ENCODE measurements at regions not wholly inside any gene's neighbourhood (a gene's known extent, or its start where the extent isn't known, plus 50 kb on each side); places are given as distances from the start of the nearest gene placed in this dataset.

DNA sequence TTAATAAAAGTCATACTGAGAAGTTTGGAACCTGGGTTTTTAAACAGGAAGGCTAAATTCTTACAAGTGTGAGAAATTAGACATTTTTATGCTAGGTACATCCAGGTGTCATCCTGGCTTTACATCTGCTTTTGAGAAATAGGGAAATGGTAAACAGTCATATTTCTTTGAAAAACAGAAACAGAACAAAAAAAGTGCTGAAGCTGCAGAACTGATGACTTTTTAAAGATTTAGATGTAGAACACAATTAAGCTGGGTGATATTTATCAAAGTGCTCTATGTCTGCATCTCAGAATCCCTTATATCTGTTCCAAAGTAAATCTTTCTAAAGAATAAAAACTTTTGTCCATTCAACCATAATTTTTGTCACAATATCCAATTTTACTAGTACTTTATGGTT lies 282.9 kb upstream of the ATXN7L3B start:
- TF ChIP-seq, protein P1, sequence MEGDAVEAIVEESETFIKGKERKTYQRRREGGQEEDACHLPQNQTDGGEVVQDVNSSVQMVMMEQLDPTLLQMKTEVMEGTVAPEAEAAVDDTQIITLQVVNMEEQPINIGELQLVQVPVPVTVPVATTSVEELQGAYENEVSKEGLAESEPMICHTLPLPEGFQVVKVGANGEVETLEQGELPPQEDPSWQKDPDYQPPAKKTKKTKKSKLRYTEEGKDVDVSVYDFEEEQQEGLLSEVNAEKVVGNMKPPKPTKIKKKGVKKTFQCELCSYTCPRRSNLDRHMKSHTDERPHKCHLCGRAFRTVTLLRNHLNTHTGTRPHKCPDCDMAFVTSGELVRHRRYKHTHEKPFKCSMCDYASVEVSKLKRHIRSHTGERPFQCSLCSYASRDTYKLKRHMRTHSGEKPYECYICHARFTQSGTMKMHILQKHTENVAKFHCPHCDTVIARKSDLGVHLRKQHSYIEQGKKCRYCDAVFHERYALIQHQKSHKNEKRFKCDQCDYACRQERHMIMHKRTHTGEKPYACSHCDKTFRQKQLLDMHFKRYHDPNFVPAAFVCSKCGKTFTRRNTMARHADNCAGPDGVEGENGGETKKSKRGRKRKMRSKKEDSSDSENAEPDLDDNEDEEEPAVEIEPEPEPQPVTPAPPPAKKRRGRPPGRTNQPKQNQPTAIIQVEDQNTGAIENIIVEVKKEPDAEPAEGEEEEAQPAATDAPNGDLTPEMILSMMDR (IDR thresholded peaks at IDR 0.05): no peak
- TF ChIP-seq EZH2 (IDR thresholded peaks at IDR 0.05; ENCODE audit: borderline replicate concordance, insufficient read depth, low read depth, low read length, poor library complexity, severe bottlenecking): no peak

Measured in B cell (primary cell).